Stomach (tissue), 8 donors: ENCODE measurements at regions not wholly inside any gene's neighbourhood (a gene's known extent, or its start where the extent isn't known, plus 50 kb on each side); places are given as distances from the start of the nearest gene placed in this dataset.

Source experiments
- DNase-seq, 2 donors: peaks; one replicate each; pipeline versions ENCODE4 v3.0.0 to v3.0.0-alpha.2; 2013 to 2019
- H3K27ac ChIP-seq, 5 donors: fragments of 200-600 bp in 4 of 5; sonication (generic) in 4 of 5; one replicate each; pipeline ENCODE4 v1.5.1; 2013 to 2019; ENCODE audit warnings: mild to moderate bottlenecking in 1 of 5, moderate library complexity in 1 of 5
- H3K27me3 ChIP-seq, 3 donors: fragments of 200-600 bp; sonication (generic); one replicate each; pipeline ENCODE4 v1.5.1; 2017 to 2019; ENCODE audit warnings: mixed run types in 1 of 3
- H3K36me3 ChIP-seq, 4 donors: fragments of 200-600 bp; sonication (generic); 1 replicate in 3 of 4; 2 replicates in 1 of 4; pipeline ENCODE4 v1.5.1; 2016 to 2019
- H3K4me1 ChIP-seq, 4 donors: fragments of 200-600 bp; sonication (generic); one replicate each; pipeline ENCODE4 v1.5.1; 2016 to 2019
- H3K4me3 ChIP-seq, 4 donors: fragments of 200-600 bp; sonication (generic) in 3 of 4; one replicate each; pipeline ENCODE4 v1.5.1; 2016 to 2019; ENCODE audit warnings: mild to moderate bottlenecking in 1 of 4
- H3K9me3 ChIP-seq, 4 donors: fragments of 200-600 bp; sonication (generic); one replicate each; pipeline ENCODE4 v1.5.1; 2016 to 2019
- EP300 ChIP-seq: sonication (generic); formaldehyde crosslinking; IDR thresholded peaks from one replicate; pipeline ENCODE4 v1.6.1; 2017; ENCODE audit warnings: antibody characterized with exemption
- POLR2A ChIP-seq, 4 donors: fragments of 450-650 bp; IDR thresholded peaks; one replicate each; pipeline ENCODE4 v1.6.1; 2016; ENCODE audit warnings: antibody characterized with exemption in 4 of 4, control low read depth in 2 of 4, mild to moderate bottlenecking in 1 of 4, moderate library complexity in 1 of 4
- POLR2AphosphoS5 ChIP-seq, 3 donors: sonication (generic); formaldehyde crosslinking; IDR thresholded peaks; one replicate each; pipeline ENCODE4 v1.6.1; 2016; ENCODE audit warnings: antibody characterized with exemption in 3 of 3
- WGBS, 5 donors: extraction: QIAGEN DNeasy Blood & Tissue Kit in 3 of 5; methylation state at CpG; one replicate each; pipeline versions ENCODE4 v1.1.5 to v1.1.7; 2013 to 2018; 5-methylcytosine and 5-hydroxymethylcytosine counted together
- intact Hi-C: fragments of 100-400 bp; cut with DNase I; formaldehyde crosslinking; loops from one replicate; pipeline ENCODE4 v1.15.1; 2023; ENCODE audit warnings: low total_unique reads
- TF ChIP-seq, protein P1 (sequence below), 7 experiments: fragments of 450-650 bp in 4 of 7; fragments of 200-600 bp in 3 of 7; sonication (generic) in 3 of 7; IDR thresholded peaks; one replicate each; pipeline ENCODE4 v1.5.1; 2016 to 2019; ENCODE audit warnings: antibody characterized with exemption in 7 of 7, control low read depth in 2 of 7, mild to moderate bottlenecking in 1 of 7
- donor health status: healthy with polysubstance abuse.
- donor health status: Bipolar disorder and iron deficiency.
- donor health status: healthy.

DNA sequence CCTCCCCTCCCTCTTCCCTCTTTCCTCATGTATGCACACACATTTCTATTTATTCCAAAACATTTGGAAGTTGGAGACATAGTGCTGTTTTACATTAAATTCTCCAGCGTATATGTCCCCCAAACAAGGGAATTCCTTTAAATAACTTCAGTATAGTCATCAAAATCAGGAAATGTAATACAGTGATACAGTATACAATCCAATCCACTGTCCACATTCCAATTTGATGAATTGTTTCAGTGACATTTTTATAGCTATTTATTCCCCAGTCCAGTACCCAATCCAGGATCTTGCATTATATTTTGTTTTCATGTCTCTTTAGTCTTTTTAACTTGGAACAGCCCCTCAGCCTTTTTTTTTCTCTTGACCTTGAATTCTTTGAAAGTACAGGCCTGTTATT, 233.0 kb downstream of the DKK2 start:
- intact Hi-C loops: no loop called here

DNA sequence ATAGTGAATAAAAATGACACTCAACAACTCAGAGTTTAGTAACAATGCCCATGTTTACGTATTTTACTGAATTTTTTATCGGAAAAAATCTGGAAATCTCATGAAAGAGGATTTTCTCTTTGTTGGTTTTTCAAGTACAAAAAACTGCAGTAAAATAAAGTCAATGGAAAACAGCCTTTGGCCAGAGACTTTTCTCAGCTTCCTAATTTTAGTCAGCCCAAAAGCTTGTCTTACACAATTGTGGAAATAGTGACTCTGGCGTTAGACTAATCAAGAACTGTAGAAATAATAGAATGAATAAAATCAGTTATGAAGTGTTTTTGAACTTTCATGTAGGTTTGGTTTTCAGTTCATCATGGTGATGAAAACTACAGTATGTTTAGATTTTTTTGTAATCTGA, 234.7 kb downstream of the DKK2 start:
- H3K4me1 ChIP-seq: no peaks in the 10 kb centered on the region
- H3K4me3 ChIP-seq: no peak overlapping the region
- no peak overlapping the region for H3K27ac ChIP-seq
- no peaks in the 10 kb centered on the region for H3K27me3 ChIP-seq
- TF ChIP-seq, protein P1, sequence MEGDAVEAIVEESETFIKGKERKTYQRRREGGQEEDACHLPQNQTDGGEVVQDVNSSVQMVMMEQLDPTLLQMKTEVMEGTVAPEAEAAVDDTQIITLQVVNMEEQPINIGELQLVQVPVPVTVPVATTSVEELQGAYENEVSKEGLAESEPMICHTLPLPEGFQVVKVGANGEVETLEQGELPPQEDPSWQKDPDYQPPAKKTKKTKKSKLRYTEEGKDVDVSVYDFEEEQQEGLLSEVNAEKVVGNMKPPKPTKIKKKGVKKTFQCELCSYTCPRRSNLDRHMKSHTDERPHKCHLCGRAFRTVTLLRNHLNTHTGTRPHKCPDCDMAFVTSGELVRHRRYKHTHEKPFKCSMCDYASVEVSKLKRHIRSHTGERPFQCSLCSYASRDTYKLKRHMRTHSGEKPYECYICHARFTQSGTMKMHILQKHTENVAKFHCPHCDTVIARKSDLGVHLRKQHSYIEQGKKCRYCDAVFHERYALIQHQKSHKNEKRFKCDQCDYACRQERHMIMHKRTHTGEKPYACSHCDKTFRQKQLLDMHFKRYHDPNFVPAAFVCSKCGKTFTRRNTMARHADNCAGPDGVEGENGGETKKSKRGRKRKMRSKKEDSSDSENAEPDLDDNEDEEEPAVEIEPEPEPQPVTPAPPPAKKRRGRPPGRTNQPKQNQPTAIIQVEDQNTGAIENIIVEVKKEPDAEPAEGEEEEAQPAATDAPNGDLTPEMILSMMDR (IDR thresholded peaks at IDR 0.05): no peak
- no peak for TF ChIP-seq EP300
- H3K9me3 ChIP-seq: no peaks in the 10 kb centered on the region
- no peaks in the 10 kb centered on the region for H3K36me3 ChIP-seq
- intact Hi-C loops: no loop called here
- 78 to 91% (median 84%) methylated on average over 3 of the region's 3 CpGs for WGBS, 5 donors
- no peak for DNase-seq

More for the DNA sequence above, 233.0 kb downstream of the DKK2 start:
- Histone ChIP-seq H3K36me3 (no peaks in the 10 kb centered on the region), H3K9me3 (no peaks in the 10 kb centered on the region), H3K4me1 (no peaks in the 10 kb centered on the region), H3K27ac (no peak overlapping the region), H3K27me3 (no peaks in the 10 kb centered on the region), H3K4me3 (no peak overlapping the region)
- no peak for DNase-seq
- 38 to 91% (median 71%) methylated on average over 1 of the region's 1 CpG for WGBS, 5 donors
- TF ChIP-seq, protein P1 (IDR thresholded peaks at IDR 0.05): no peak
- TF ChIP-seq POLR2A (IDR thresholded peaks at IDR 0.05) (no peak), EP300 (no peak), POLR2AphosphoS5 (IDR thresholded peaks at IDR 0.05) (no peak)

DNA sequence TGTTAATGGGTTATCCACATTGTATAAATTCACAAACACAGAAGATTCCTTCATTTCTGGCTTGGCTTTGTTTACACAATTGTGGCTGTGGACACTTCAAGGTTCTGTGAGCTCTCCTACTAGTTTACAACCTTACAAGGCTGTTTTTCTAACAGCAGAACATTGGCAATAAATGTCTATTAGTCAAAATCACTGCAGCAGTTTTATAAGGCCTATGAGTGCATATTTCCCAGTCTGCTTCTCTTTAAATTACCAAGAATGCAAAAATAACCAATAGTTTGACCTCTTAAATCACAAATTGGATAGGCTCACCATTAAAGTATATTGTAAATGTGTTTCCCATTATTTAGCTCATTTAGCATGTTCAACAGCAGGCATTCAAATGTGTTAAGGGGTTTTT, 239.2 kb downstream of the DKK2 start:
- DNase-seq: no peak
- no peak overlapping the region for H3K4me3 ChIP-seq
- no peaks in the 10 kb centered on the region for H3K9me3 ChIP-seq
- no peak for TF ChIP-seq POLR2A (IDR thresholded peaks at IDR 0.05)
- H3K27ac ChIP-seq: no peak overlapping the region
- intact Hi-C loops: no loop called here
- no peaks in the 10 kb centered on the region for H3K4me1 ChIP-seq
- H3K27me3 ChIP-seq: no peaks in the 10 kb centered on the region
- no peaks in the 10 kb centered on the region for H3K36me3 ChIP-seq

DNA sequence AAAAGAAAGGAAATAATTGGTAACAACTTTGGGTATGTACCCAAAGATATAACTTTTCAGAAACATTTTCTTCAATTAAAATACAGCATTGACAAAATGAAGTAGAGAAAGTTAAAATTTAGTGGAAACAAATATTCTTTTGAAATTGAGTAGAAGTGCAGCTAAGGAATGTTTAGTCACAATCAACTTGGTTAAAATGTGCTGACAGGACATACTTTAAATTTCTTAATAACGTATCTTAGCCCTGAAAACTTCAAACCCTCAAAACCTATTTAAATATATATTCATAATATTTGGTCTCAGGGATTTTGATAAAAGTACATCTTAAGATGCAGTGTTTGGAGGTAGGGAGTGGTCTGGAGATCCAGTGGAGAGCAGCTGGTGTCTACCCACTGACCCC, 240.8 kb downstream of the DKK2 start:
- 57 to 82% (median 60%) methylated on average over 1 of the region's 1 CpG for WGBS, 5 donors
- Histone ChIP-seq H3K27ac (no peak overlapping the region), H3K36me3 (no peaks in the 10 kb centered on the region), H3K4me1 (no peaks in the 10 kb centered on the region), H3K4me3 (no peak overlapping the region), H3K9me3 (no peaks in the 10 kb centered on the region), H3K27me3 (no peaks in the 10 kb centered on the region)
- TF ChIP-seq, protein P1 (IDR thresholded peaks at IDR 0.05): no peak
- no peak for TF ChIP-seq POLR2A (IDR thresholded peaks at IDR 0.05)
- TF ChIP-seq POLR2AphosphoS5 (IDR thresholded peaks at IDR 0.05): no peak
- no peak for TF ChIP-seq EP300
- DNase-seq: no peak
- intact Hi-C loops: no loop called here

DNA sequence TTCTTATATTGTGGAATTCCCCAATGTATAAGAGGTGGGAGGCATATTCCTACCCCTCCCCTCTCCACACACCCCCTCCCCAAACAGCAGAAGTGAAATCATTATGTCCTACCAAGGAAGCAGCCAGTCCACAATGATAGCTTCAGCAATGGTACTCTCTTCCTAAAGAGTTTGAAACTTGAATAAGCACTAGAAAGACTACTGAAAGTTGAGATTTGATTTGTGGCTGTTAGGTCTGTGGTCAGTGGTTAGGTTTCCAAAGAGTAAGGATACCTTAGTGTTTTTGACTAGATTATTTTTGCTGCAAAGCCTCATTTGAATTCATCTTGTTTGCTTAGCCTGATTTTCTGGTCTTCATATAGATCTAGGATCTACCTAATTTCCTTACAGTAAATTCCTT, 242.2 kb downstream of the DKK2 start:
- no peaks in the 10 kb centered on the region for H3K4me1 ChIP-seq
- no peaks in the 10 kb centered on the region for H3K36me3 ChIP-seq
- intact Hi-C loops: no loop called here
- TF ChIP-seq, protein P1 (IDR thresholded peaks at IDR 0.05): no peak
- TF ChIP-seq POLR2AphosphoS5 (IDR thresholded peaks at IDR 0.05): no peak
- no peak for TF ChIP-seq EP300
- no peak for TF ChIP-seq POLR2A (IDR thresholded peaks at IDR 0.05)
- no peak for DNase-seq
- H3K27ac ChIP-seq: no peak overlapping the region
- H3K4me3 ChIP-seq: no peak overlapping the region
- H3K9me3 ChIP-seq: peaks cover 0 to 3% (median 0%) of the 10 kb centered on the region in 4 donors
- H3K27me3 ChIP-seq: no peaks in the 10 kb centered on the region
